GM23338 (cell line): ENCODE measurements at regions not wholly inside any gene's neighbourhood (a gene's known extent, or its start where the extent isn't known, plus 50 kb on each side); places are given as distances from the start of the nearest gene placed in this dataset.

ENCODE experiments used
- ATAC-seq: fragments of 200-7000 bp; cut with Tn5 transposase; 3 replicates; pipeline ENCODE4 v1.9.1; 2020
- DNase-seq: peaks from one replicate; pipeline ENCODE4 v3.0.0-alpha.2; 2015; ENCODE audit warnings: low spot score
- H2AFZ ChIP-seq: fragments of 200-600 bp; sonication (generic); 2 replicates; pipeline ENCODE4 v1.8.0; 2016; ENCODE audit warnings: antibody characterized with exemption, mild to moderate bottlenecking, moderate library complexity
- H3F3A ChIP-seq: fragments of 200-600 bp; sonication (generic); replicated peaks from 2 replicates; pipeline ENCODE4 v1.8.0; 2017; ENCODE audit warnings: antibody characterized with exemption, mixed run types, low read depth
- H3K27ac ChIP-seq: fragments of 200-600 bp; sonication (generic); 2 replicates; pipeline ENCODE4 v1.6.1; 2016; ENCODE audit warnings: low read depth
- H3K27me3 ChIP-seq: fragments of 200-600 bp; sonication (generic); 2 replicates; pipeline ENCODE4 v1.8.0; 2016; ENCODE audit warnings: mild to moderate bottlenecking, mixed run types, moderate library complexity; ENCODE audit not compliant: insufficient read depth
- H3K36me3 ChIP-seq: fragments of 200-600 bp; sonication (generic); 2 replicates; pipeline ENCODE4 v1.8.0; 2016; ENCODE audit warnings: mild to moderate bottlenecking; ENCODE audit not compliant: insufficient read depth
- H3K4me1 ChIP-seq: fragments of 200-600 bp; sonication (generic); 2 replicates; pipeline ENCODE4 v1.8.0; 2016; ENCODE audit warnings: mild to moderate bottlenecking, moderate library complexity; ENCODE audit not compliant: insufficient read depth
- H3K4me2 ChIP-seq: fragments of 200-600 bp; sonication (generic); 2 replicates; pipeline ENCODE4 v1.7.1; 2017; ENCODE audit warnings: mixed run types
- H3K4me3 ChIP-seq: fragments of 200-600 bp; sonication (generic); 2 replicates; pipeline ENCODE4 v1.6.1; 2016; ENCODE audit warnings: mixed run types
- H3K79me2 ChIP-seq: fragments of 200-600 bp; sonication (generic); replicated peaks from 2 replicates; pipeline ENCODE4 v1.8.0; 2017; ENCODE audit warnings: mild to moderate bottlenecking; ENCODE audit not compliant: insufficient read depth
- H3K9me2 ChIP-seq: fragments of 200-600 bp; sonication (generic); 2 replicates; pipeline ENCODE4 v1.8.0; 2017; ENCODE audit not compliant: insufficient read depth
- H4K20me1 ChIP-seq: fragments of 200-600 bp; sonication (generic); replicated peaks from 2 replicates; pipeline ENCODE4 v1.8.0; 2017; ENCODE audit warnings: mild to moderate bottlenecking; ENCODE audit not compliant: insufficient read depth
- H3K27ac Mint-ChIP-seq: 2 replicates; pipeline ENCODE4 v1.8.0; 2020; ENCODE audit warnings: inconsistent platforms, mild to moderate bottlenecking, moderate library complexity, mixed read lengths
- H3K27me3 Mint-ChIP-seq: 3 replicates; pipeline ENCODE4 v1.8.0; 2022; ENCODE audit warnings: low read depth, mild to moderate bottlenecking, moderate library complexity, mixed read lengths, inconsistent platforms; ENCODE audit not compliant: insufficient read depth, poor library complexity
- H3K36me3 Mint-ChIP-seq: 3 replicates; pipeline ENCODE4 v1.8.0; 2021; ENCODE audit warnings: low read depth, mild to moderate bottlenecking, inconsistent platforms, moderate library complexity, mixed read lengths
- H3K4me1 Mint-ChIP-seq: 3 replicates; pipeline ENCODE4 v1.8.0; 2020; ENCODE audit warnings: mild to moderate bottlenecking, inconsistent platforms, mixed read lengths
- H3K4me3 Mint-ChIP-seq: 3 replicates; pipeline ENCODE4 v1.8.0; 2021; ENCODE audit warnings: moderate library complexity, mild to moderate bottlenecking, inconsistent platforms, mixed read lengths
- H3K9me3 Mint-ChIP-seq: 3 replicates; pipeline ENCODE4 v1.8.0; 2020; ENCODE audit warnings: moderate library complexity, mild to moderate bottlenecking, inconsistent platforms, mixed read lengths
- CTCF ChIP-seq, 2 experiments: fragments of 200-600 bp in 1 of 2; sonication (generic) in 1 of 2; conservative IDR thresholded peaks; 2 replicates each; pipeline versions ENCODE4 v1.5.1 to v1.6.1; 2016 to 2017; ENCODE audit warnings: antibody characterized with exemption in 2 of 2, low read depth in 2 of 2, mild to moderate bottlenecking in 2 of 2, moderate library complexity in 1 of 2
- EZH2 ChIP-seq: fragments of 200-600 bp; sonication (generic); IDR thresholded peaks from one replicate; pipeline ENCODE4 v1.8.0; 2017; ENCODE audit warnings: antibody characterized with exemption, mild to moderate bottlenecking, low read depth; ENCODE audit not compliant: unreplicated experiment
- POLR2AphosphoS5 ChIP-seq: IDR thresholded peaks from 2 replicates; pipeline ENCODE4 v1.6.1; 2016; ENCODE audit warnings: antibody characterized with exemption, low read depth
- REST ChIP-seq: IDR thresholded peaks from one replicate; pipeline ENCODE4 v1.6.1; 2018; ENCODE audit warnings: antibody characterized with exemption; ENCODE audit not compliant: unreplicated experiment
- STAT1 ChIP-seq: IDR thresholded peaks from one replicate; pipeline ENCODE4 v1.6.1; 2016; ENCODE audit warnings: antibody characterized with exemption; ENCODE audit not compliant: unreplicated experiment
- ZNF462 ChIP-seq: fragments of 250-450 bp; sonication (Bioruptor Pico); IDR thresholded peaks from 2 replicates; pipeline ENCODE4 v1.5.0; 2020; ENCODE audit warnings: mild to moderate bottlenecking, moderate library complexity

GRCh38 chr5:6979061-6979460 lies 265.8 kb downstream of the TENT4A start (continued):
- TF ChIP-seq ZNF462 (CRISPR knock-in tag) (no peak), REST (no peak), POLR2AphosphoS5 (no peak), EZH2 (no peak), STAT1 (no peak)

- no peaks in the 10 kb centered on the region for H3K27me3 ChIP-seq
- H3K79me2 ChIP-seq = no peaks in the 10 kb centered on the region
- peaks cover 11% of the 10 kb centered on the region for H3K4me1 ChIP-seq
- H3K27ac ChIP-seq = no peak overlapping the region
- no peak overlapping the region for H3K27ac Mint-ChIP-seq
- no peaks in the 10 kb centered on the region for H3K36me3 Mint-ChIP-seq
- DNase-seq (no peak), ATAC-seq (no peak)
- peaks cover 2% of the 10 kb centered on the region for H3K27me3 Mint-ChIP-seq
- TF ChIP-seq CTCF (conservative IDR thresholded peaks at IDR 0.05; ENCODE audit: low read depth in 2 of 2) = no peak
- H2AFZ ChIP-seq = no peak overlapping the region
- no peak overlapping the region for H3K4me2 ChIP-seq
- no peaks in the 10 kb centered on the region for H3K36me3 ChIP-seq
- no peaks in the 10 kb centered on the region for H3K9me3 Mint-ChIP-seq
- H3K4me3 ChIP-seq = no peak overlapping the region
- no peaks in the 10 kb centered on the region for H3F3A ChIP-seq
- peaks cover 6% of the 10 kb centered on the region for H3K4me1 Mint-ChIP-seq
- no peak overlapping the region for H3K4me3 Mint-ChIP-seq
- peaks cover 7% of the 10 kb centered on the region; the same call in 1 of the 2 replicates for H3K9me2 ChIP-seq
- no peaks in the 10 kb centered on the region for H4K20me1 ChIP-seq
These were observed 276.0 kb downstream of the TENT4A start for GRCh38 chr5:6989230-6989629.
